K562 (cell line): ENCODE measurements at regions not wholly inside any gene's neighbourhood (a gene's known extent, or its start where the extent isn't known, plus 50 kb on each side); places are given as distances from the start of the nearest gene placed in this dataset.

ENCODE experiments used
- ATAC-seq: fragments of 200-7000 bp; cut with Tn5 transposase; 3 replicates; pipeline ENCODE4 v1.9.1; 2020; ENCODE audit warnings: moderate library complexity
- BruUV-seq: library from RNA; stranded (reverse); fragments of 400-500 nt; replicated peaks from 2 replicates; lab custom pipeline; 2021; lab: Mats Ljungman, UMichigan
- CTCF ChIA-PET: fragments of 300-600 bp; formaldehyde crosslinking; extraction: SDS; loops from one replicate; lab custom pipeline; 2021; ENCODE audit warnings: low intra/inter-chr PET ratio; lab: Yijun Ruan, JAX
- POLR2A ChIA-PET: fragments of 300-600, 350-650 bp; sonication (Branson Sonifier 250); formaldehyde crosslinking; extraction: SDS; loops from one replicate; lab custom pipeline; 2021; ENCODE audit warnings: antibody characterized with exemption, inconsistent platforms; lab: Yijun Ruan, JAX
- DNase-seq, 4 experiments: peaks; one replicate each; pipeline versions ENCODE4 v3.0.0 to v3.0.0-alpha.2; 2011 to 2018; ENCODE audit warnings: low spot score in 3 of 4, mixed read lengths in 3 of 4; ENCODE audit errors: extremely low read depth in 1 of 4
- FAIRE-seq: peaks from 2 replicates; lab custom pipeline; 2011; peaks lifted over from hg19 to GRCh38; lab: Jason Lieb, UNC
- H2AFZ ChIP-seq: 2 replicates; pipeline ENCODE4 v1.6.0; 2011; ENCODE audit warnings: low read depth, low read length, control low read depth, inconsistent platforms
- H3K27ac ChIP-seq: fragments of 200-600 bp; 3 replicates; pipeline ENCODE4 v1.8.0; 2011; ENCODE audit warnings: low read depth, mild to moderate bottlenecking, control low read depth, inconsistent platforms, low read length, moderate library complexity, mixed read lengths; ENCODE audit errors: extremely low read depth
- H3K27me3 ChIP-seq, 2 experiments: fragments of 300-600 bp in 1 of 2; 2 replicates in 1 of 2; 3 replicates in 1 of 2; pipeline versions ENCODE4 v1.6.0 to v1.8.0; 2011; ENCODE audit warnings: inconsistent platforms in 2 of 2, low read length in 2 of 2, mild to moderate bottlenecking in 1 of 2, mixed read lengths in 1 of 2, moderate library complexity in 1 of 2; ENCODE audit not compliant: control insufficient read depth in 2 of 2, insufficient read depth in 2 of 2
- H3K36me3 ChIP-seq: fragments of 300-600 bp; 3 replicates; pipeline ENCODE4 v1.8.0; 2011; ENCODE audit warnings: mild to moderate bottlenecking, low read length, inconsistent platforms; ENCODE audit not compliant: control insufficient read depth, insufficient read depth
- H3K4me1 ChIP-seq, 2 experiments: fragments of 200-600 bp in 1 of 2; replicated peaks in 1 of 2; 2 replicates in 1 of 2; 3 replicates in 1 of 2; pipeline versions ENCODE4 v1.5.1 to v1.8.0; 2011; ENCODE audit warnings: inconsistent platforms in 2 of 2, low read length in 2 of 2, mild to moderate bottlenecking in 1 of 2, mixed read lengths in 1 of 2, moderate library complexity in 1 of 2; ENCODE audit not compliant: control insufficient read depth in 2 of 2, insufficient read depth in 2 of 2
- H3K4me2 ChIP-seq: 2 replicates; pipeline ENCODE4 v1.6.1; 2011; ENCODE audit warnings: low read length, control low read depth, inconsistent platforms, mixed read lengths; ENCODE audit not compliant: insufficient read depth
- H3K4me3 ChIP-seq: fragments of 200-600 bp; sonication (generic), shearing (Covaris generic); 2 replicates; pipeline ENCODE4 v1.5.1; 2016; ENCODE audit warnings: control low read depth, inconsistent platforms
- H3K79me2 ChIP-seq: fragments of 200-600 bp; 3 replicates; pipeline ENCODE4 v1.8.0; 2011; ENCODE audit warnings: low read length, inconsistent platforms; ENCODE audit not compliant: control insufficient read depth, insufficient read depth
- H3K9ac ChIP-seq, 2 experiments: 2 replicates each; pipeline versions ENCODE4 v1.6.0 to v1.6.1; 2011; ENCODE audit warnings: low read depth in 2 of 2, low read length in 2 of 2, control low read depth in 1 of 2, inconsistent platforms in 1 of 2, mild to moderate bottlenecking in 1 of 2, mixed read lengths in 1 of 2; ENCODE audit not compliant: insufficient read depth in 1 of 2
- H3K9me1 ChIP-seq: one replicate; pipeline ENCODE4 v1.6.0; 2011; ENCODE audit warnings: inconsistent platforms, mild to moderate bottlenecking, low read length, moderate library complexity; ENCODE audit not compliant: control insufficient read depth, insufficient read depth
- H3K9me3 ChIP-seq: replicated peaks from 2 replicates; pipeline ENCODE4 v1.5.1; 2011; ENCODE audit warnings: low read depth, low read length, inconsistent platforms; ENCODE audit not compliant: control insufficient read depth, insufficient read depth
- H4K20me1 ChIP-seq: replicated peaks from 2 replicates; pipeline ENCODE4 v1.6.1; 2011; ENCODE audit warnings: low read length, inconsistent platforms, mixed read lengths; ENCODE audit not compliant: control insufficient read depth, insufficient read depth
- CBX3 ChIP-seq, 2 experiments: IDR thresholded peaks; 1 replicate in 1 of 2; 2 replicates in 1 of 2; pipeline ENCODE4 v1.6.1; 2012; ENCODE audit warnings: inconsistent platforms in 2 of 2, low read length in 2 of 2, borderline replicate concordance in 1 of 2, control low read depth in 1 of 2
- FOXA3 ChIP-seq, 2 experiments: fragments of 450-650 bp in 1 of 2; sonication (generic) in 1 of 2; formaldehyde crosslinking; IDR thresholded peaks in 1 of 2; conservative IDR thresholded peaks in 1 of 2; 2 replicates each; pipeline versions ENCODE4 v1.4.0 to v1.8.0; 2020 to 2022; ENCODE audit warnings: mild to moderate bottlenecking in 2 of 2, missing genetic modification reagents in 1 of 2
- HDAC1 ChIP-seq, 2 experiments: fragments of 450-650 bp; IDR thresholded peaks; 2 replicates each; pipeline ENCODE4 v1.6.1; 2016 to 2017; ENCODE audit warnings: inconsistent platforms in 1 of 2, mild to moderate bottlenecking in 1 of 2, moderate library complexity in 1 of 2
- IRF9 ChIP-seq: fragments of 450-650 bp; IDR thresholded peaks from 2 replicates; pipeline ENCODE4 v1.6.1; 2016; ENCODE audit warnings: missing biosample characterization, missing genetic modification characterization
- KAT2B ChIP-seq: IDR thresholded peaks from one replicate; pipeline ENCODE4 v1.6.1; 2012; ENCODE audit warnings: low read depth, mild to moderate bottlenecking, control low read depth, inconsistent platforms, low read length, moderate library complexity
- RFX5 ChIP-seq: IDR thresholded peaks from 2 replicates; pipeline ENCODE4 v1.6.1; 2011; ENCODE audit warnings: low read depth, mild to moderate bottlenecking, improper control_type of control experiment, low read length
- SAFB ChIP-seq: fragments of 200-400 bp; formaldehyde crosslinking; IDR thresholded peaks from 2 replicates; pipeline ENCODE4 v1.6.1; 2017; ENCODE audit warnings: low read depth, low read length, borderline replicate concordance
- SOX6 ChIP-seq: fragments of 450-650 bp; IDR thresholded peaks from 2 replicates; pipeline ENCODE4 v1.6.1; 2014; ENCODE audit warnings: mild to moderate bottlenecking
- TCF7 ChIP-seq: sonication (generic); IDR thresholded peaks from 2 replicates; pipeline ENCODE4 v1.6.1; 2016; ENCODE audit warnings: antibody characterized with exemption, borderline replicate concordance
- XRCC4 ChIP-seq: IDR thresholded peaks from one replicate; pipeline ENCODE4 v1.6.1; 2011; ENCODE audit not compliant: insufficient read depth, insufficient read length; ENCODE audit errors: extremely low read depth
- YBX1 ChIP-seq: fragments of 450-650 bp; IDR thresholded peaks from 2 replicates; pipeline ENCODE4 v1.7.1; 2016; ENCODE audit warnings: mild to moderate bottlenecking
- YY1 ChIP-seq, 3 experiments: IDR thresholded peaks; 2 replicates each; pipeline ENCODE4 v1.6.1; 2011; ENCODE audit warnings: low read length in 2 of 3, mild to moderate bottlenecking in 2 of 3, moderate library complexity in 2 of 3, borderline replicate concordance in 1 of 3, control low read depth in 1 of 3, low read depth in 1 of 3; ENCODE audit not compliant: insufficient read depth in 3 of 3, insufficient replicate concordance in 2 of 3, control insufficient read depth in 1 of 3, insufficient read length in 1 of 3; ENCODE audit errors: extremely low read depth in 1 of 3
- ZKSCAN1 ChIP-seq: fragments of 150-350 bp; IDR thresholded peaks from 2 replicates; pipeline ENCODE4 v1.6.1; 2016; ENCODE audit warnings: low read depth, low read length
- ZNF146 ChIP-seq: IDR thresholded peaks from one replicate; pipeline ENCODE4 v1.6.1; 2018; ENCODE audit warnings: missing compliant biosample characterization; ENCODE audit not compliant: unreplicated experiment
- ZNF274 ChIP-seq: IDR thresholded peaks from 2 replicates; pipeline ENCODE4 v1.6.1; 2011; ENCODE audit warnings: low read depth, mild to moderate bottlenecking, low read length, moderate library complexity, borderline replicate concordance
- WGBS: fragments of 100-300 bp; shearing (Covaris generic); methylation state at CpG from one replicate; pipeline ENCODE4 v1.1.6; 2016; ENCODE audit warnings: low coverage, mixed read lengths; ENCODE audit not compliant: insufficient coverage; ENCODE audit errors: missing lambda C conversion rate; 5-methylcytosine and 5-hydroxymethylcytosine counted together
- in situ Hi-C: fragments of 300-500 bp; cut with MboI; formaldehyde crosslinking; loops from 4 replicates; pipeline ENCODE4 v1.15.0; 2018; ENCODE audit warnings: inconsistent platforms, mixed read lengths
- intact Hi-C: fragments of 100-400 bp; cut with micrococcal nuclease; formaldehyde crosslinking; loops from 2 replicates; pipeline ENCODE4 v1.14.2; 2022
- TF ChIP-seq, protein P1 (sequence below): fragments of 450-650 bp; formaldehyde crosslinking; conservative IDR thresholded peaks from 2 replicates; pipeline ENCODE4 v1.4.0; 2022; ENCODE audit warnings: mild to moderate bottlenecking, missing genetic modification characterization
- TF ChIP-seq, protein P2 (sequence below): fragments of 450-650 bp; formaldehyde crosslinking; IDR thresholded peaks from 2 replicates; pipeline ENCODE4 v1.4.0; 2020; ENCODE audit warnings: mild to moderate bottlenecking

- Histone ChIP-seq H3K4me3 (no peak overlapping the region), H3K79me2 (no peaks in the 10 kb centered on the region), H3K27me3 (no peaks in the 10 kb centered on the region), H3K9ac (no peak overlapping the region), H3K9me3 (peaks cover 2% of the 10 kb centered on the region; the same call in 1 of the 2 replicates), H3K36me3 (no peaks in the 10 kb centered on the region), H3K4me2 (no peak overlapping the region), H2AFZ (no peak overlapping the region), H3K9me1 (no peaks in the 10 kb centered on the region), H3K4me1 (no peaks in the 10 kb centered on the region), H4K20me1 (no peaks in the 10 kb centered on the region), H3K27ac (no peak overlapping the region)
- ATAC-seq = no peak
- CTCF ChIA-PET = no interaction called here
- 0% methylated on average over 3 of the region's 3 CpGs for WGBS
- in situ Hi-C loops = no loop called here
- no peak for FAIRE-seq
- TF ChIP-seq ZNF146 (CRISPR knock-in tag) (no peak), SAFB (no peak), XRCC4 (no peak), YY1 (IDR thresholded peaks at IDR 0.05; ENCODE audit: borderline replicate concordance in 1 of 3, control insufficient read depth in 1 of 3, extremely low read depth in 1 of 3, insufficient read depth in 3 of 3, insufficient read length in 1 of 3, insufficient replicate concordance in 2 of 3, low read depth in 1 of 3, low read length in 2 of 3) (no peak), FOXA3 (CRISPR knock-in tag; conservative IDR thresholded peaks at IDR 0.05 in 1 of 2, IDR thresholded peaks at IDR 0.05 in 1 of 2) (no peak), SOX6 (no peak), RFX5 (no peak), ZNF274 (no peak), HDAC1 (IDR thresholded peaks at IDR 0.05) (no peak), ZKSCAN1 (no peak), KAT2B (no peak), TCF7 (no peak), IRF9 (tag) (no peak), CBX3 (IDR thresholded peaks at IDR 0.05; ENCODE audit: borderline replicate concordance in 1 of 2, low read length in 2 of 2) (no peak), YBX1 (no peak)
- TF ChIP-seq, protein P1, sequence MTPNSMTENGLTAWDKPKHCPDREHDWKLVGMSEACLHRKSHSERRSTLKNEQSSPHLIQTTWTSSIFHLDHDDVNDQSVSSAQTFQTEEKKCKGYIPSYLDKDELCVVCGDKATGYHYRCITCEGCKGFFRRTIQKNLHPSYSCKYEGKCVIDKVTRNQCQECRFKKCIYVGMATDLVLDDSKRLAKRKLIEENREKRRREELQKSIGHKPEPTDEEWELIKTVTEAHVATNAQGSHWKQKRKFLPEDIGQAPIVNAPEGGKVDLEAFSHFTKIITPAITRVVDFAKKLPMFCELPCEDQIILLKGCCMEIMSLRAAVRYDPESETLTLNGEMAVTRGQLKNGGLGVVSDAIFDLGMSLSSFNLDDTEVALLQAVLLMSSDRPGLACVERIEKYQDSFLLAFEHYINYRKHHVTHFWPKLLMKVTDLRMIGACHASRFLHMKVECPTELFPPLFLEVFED (CRISPR knock-in tag) = no peak
- TF ChIP-seq, protein P2, sequence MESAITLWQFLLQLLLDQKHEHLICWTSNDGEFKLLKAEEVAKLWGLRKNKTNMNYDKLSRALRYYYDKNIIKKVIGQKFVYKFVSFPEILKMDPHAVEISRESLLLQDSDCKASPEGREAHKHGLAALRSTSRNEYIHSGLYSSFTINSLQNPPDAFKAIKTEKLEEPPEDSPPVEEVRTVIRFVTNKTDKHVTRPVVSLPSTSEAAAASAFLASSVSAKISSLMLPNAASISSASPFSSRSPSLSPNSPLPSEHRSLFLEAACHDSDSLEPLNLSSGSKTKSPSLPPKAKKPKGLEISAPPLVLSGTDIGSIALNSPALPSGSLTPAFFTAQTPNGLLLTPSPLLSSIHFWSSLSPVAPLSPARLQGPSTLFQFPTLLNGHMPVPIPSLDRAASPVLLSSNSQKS = no peak
- POLR2A ChIA-PET = no interaction called here
- intact Hi-C loops = no loop called here
- no TSS peak for BruUV-seq
- DNase-seq = no peak
Measured at GRCh38 chr7:46485481-46486065, 564.5 kb upstream of the IGFBP3 start.
